HAP-1 (cell line): ENCODE measurements at regions not wholly inside any gene's neighbourhood (a gene's known extent, or its start where the extent isn't known, plus 50 kb on each side); places are given as distances from the start of the nearest gene placed in this dataset.

Experiments used
- DNase-seq, 2 experiments: peaks; one replicate each; pipeline ENCODE4 v3.0.0-alpha.2; 2016 to 2020; ENCODE audit warnings: low spot score in 2 of 2
- H3K27me3 ChIP-seq: fragments of 250-450 bp; sonication (Bioruptor Pico); 2 replicates; pipeline ENCODE4 v1.5.1; 2020; ENCODE audit warnings: low read depth, mild to moderate bottlenecking, moderate library complexity
- H3K36me3 ChIP-seq: fragments of 250-450 bp; sonication (Bioruptor Pico); replicated peaks from 2 replicates; pipeline ENCODE4 v1.5.1; 2020; ENCODE audit warnings: mild to moderate bottlenecking
- H3K4me1 ChIP-seq: fragments of 250-450 bp; sonication (Bioruptor Pico); 2 replicates; pipeline ENCODE4 v1.5.1; 2020; ENCODE audit warnings: mild to moderate bottlenecking
- H3K4me3 ChIP-seq: fragments of 250-450 bp; sonication (Bioruptor Pico); 2 replicates; pipeline ENCODE4 v1.5.1; 2020; ENCODE audit warnings: mild to moderate bottlenecking, moderate library complexity
- H3K9me3 ChIP-seq: fragments of 250-450 bp; sonication (Bioruptor Pico); 2 replicates; pipeline ENCODE4 v1.5.1; 2020; ENCODE audit warnings: mild to moderate bottlenecking, moderate library complexity
- in situ Hi-C: fragments of 300-500 bp; cut with MboI; formaldehyde crosslinking; loops from 3 replicates; pipeline ENCODE4 v1.14.3; 2020; ENCODE audit warnings: low sequenced_read_pairs, inconsistent platforms, mixed read lengths

- Histone ChIP-seq H3K27me3 (no peaks in the 10 kb centered on the region), H3K36me3 (no peaks in the 10 kb centered on the region), H3K4me1 (no peaks in the 10 kb centered on the region), H3K4me3 (no peak overlapping the region), H3K9me3 (no peaks in the 10 kb centered on the region)
- in situ Hi-C loops = no loop called here
- no peak for DNase-seq
These were observed 118.5 kb upstream of the ARHGAP20 start for GRCh38 chr11:110830747-110831146.

DNA sequence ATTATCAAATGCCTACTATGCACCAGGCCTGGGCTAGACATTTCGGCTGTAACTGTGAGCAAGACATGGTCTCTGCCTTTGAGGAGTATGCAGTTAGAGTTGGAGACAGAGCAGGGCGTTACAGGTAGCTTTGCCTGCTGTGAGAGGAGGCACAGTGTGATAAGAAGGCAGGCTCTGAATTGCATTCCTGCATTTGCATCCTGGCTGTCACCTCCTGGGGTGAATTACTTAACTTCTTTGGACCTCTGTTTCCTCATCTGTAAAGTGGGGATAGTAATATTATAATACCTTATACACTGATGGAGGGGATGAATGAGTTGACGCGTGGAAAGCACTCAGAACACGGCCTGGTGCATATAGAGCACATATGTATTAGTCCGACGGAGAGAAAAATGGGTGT is 118.1 kb upstream of the ARHGAP20 start:
- no peaks in the 10 kb centered on the region for H3K4me1 ChIP-seq
- H3K36me3 ChIP-seq = no peaks in the 10 kb centered on the region
- in situ Hi-C loops = no loop called here
- DNase-seq = no peak
- no peaks in the 10 kb centered on the region for H3K9me3 ChIP-seq
- H3K4me3 ChIP-seq = no peak overlapping the region
- no peaks in the 10 kb centered on the region for H3K27me3 ChIP-seq

GRCh38 chr11:110829873-110830272 is 117.6 kb upstream of the ARHGAP20 start:
- Histone ChIP-seq H3K36me3 (no peaks in the 10 kb centered on the region), H3K9me3 (no peaks in the 10 kb centered on the region), H3K4me3 (no peak overlapping the region), H3K27me3 (no peaks in the 10 kb centered on the region), H3K4me1 (no peaks in the 10 kb centered on the region)
- no peak for DNase-seq
- in situ Hi-C loops = no loop called here

DNA sequence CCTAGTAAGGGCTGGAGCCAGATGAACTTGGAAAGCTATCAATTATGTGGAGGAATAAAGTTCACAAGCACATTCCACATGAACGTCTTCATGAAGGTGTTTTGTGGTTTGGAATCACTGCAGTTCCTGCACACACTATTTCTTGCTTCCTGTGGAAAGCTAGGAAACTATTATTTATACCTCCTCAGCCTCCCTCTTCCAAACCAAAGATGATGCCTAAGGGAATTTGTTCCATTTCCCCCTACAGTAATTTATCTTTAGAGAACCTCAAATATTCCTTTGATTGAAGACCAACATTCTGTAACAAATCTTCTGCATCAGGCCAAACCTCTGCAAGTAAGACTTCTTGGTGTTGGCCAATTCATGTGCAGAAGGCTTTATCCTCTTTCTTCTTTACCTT is 115.8 kb upstream of the ARHGAP20 start:
- no peaks in the 10 kb centered on the region for H3K36me3 ChIP-seq
- H3K4me3 ChIP-seq = no peak overlapping the region
- H3K9me3 ChIP-seq = no peaks in the 10 kb centered on the region
- H3K4me1 ChIP-seq = no peaks in the 10 kb centered on the region
- in situ Hi-C loops = no loop called here
- H3K27me3 ChIP-seq = no peaks in the 10 kb centered on the region
- no peak for DNase-seq

GRCh38 chr11:110827276-110827675 is 115.0 kb upstream of the ARHGAP20 start:
- H3K36me3 ChIP-seq = no peaks in the 10 kb centered on the region
- no peak for DNase-seq
- no peaks in the 10 kb centered on the region for H3K9me3 ChIP-seq
- no peaks in the 10 kb centered on the region for H3K4me1 ChIP-seq
- in situ Hi-C loops = no loop called here
- no peaks in the 10 kb centered on the region for H3K27me3 ChIP-seq
- H3K4me3 ChIP-seq = no peak overlapping the region

- no peak for DNase-seq
- Histone ChIP-seq H3K27me3 (no peaks in the 10 kb centered on the region; the same call in 1 of the 2 replicates), H3K4me3 (no peak overlapping the region), H3K36me3 (no peaks in the 10 kb centered on the region), H3K4me1 (no peaks in the 10 kb centered on the region), H3K9me3 (no peaks in the 10 kb centered on the region)
- in situ Hi-C loops = no loop called here
These were observed 112.8 kb upstream of the ARHGAP20 start for GRCh38 chr11:110824912-110825620.

DNA sequence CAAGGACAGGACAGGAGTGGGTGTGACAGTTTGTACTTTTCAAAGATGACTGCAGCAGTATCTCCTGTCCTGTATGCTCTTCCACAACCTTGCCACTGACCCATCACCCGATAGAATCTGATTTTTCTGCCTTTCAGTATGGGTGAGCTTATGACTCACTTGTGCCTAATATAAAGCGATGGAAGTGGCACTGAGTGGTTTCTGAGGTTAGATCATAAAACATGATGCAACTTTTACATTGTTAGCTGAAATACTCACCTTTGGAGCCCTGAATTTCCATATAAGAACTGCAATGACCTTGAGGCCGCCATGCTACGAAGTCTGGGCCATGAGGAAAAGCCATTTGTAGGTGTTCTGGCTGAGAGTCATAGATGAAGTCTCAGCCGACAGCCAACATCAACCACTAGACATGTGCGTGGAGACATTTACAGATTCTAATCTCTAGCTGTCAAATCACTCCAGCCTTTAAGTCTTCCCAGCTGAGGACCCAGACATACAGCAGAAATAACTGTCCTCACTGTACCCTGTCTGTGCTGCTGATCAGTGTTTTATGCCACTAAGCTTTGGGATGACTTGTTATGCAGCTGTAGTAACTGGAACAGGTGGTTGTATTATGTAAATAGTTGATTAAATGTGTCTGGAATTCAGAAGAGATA is 105.9 kb upstream of the ARHGAP20 start:
- no peak for DNase-seq
- Histone ChIP-seq H3K4me1 (no peaks in the 10 kb centered on the region), H3K4me3 (no peak overlapping the region), H3K9me3 (no peaks in the 10 kb centered on the region), H3K36me3 (no peaks in the 10 kb centered on the region), H3K27me3 (no peaks in the 10 kb centered on the region; the same call in 1 of the 2 replicates)
- in situ Hi-C loops = no loop called here

- Histone ChIP-seq H3K4me3 (no peak overlapping the region), H3K27me3 (no peaks in the 10 kb centered on the region), H3K36me3 (no peaks in the 10 kb centered on the region), H3K4me1 (no peaks in the 10 kb centered on the region), H3K9me3 (no peaks in the 10 kb centered on the region)
- in situ Hi-C loops = no loop called here
- DNase-seq = no peak
These were observed 100.0 kb upstream of the ARHGAP20 start for GRCh38 chr11:110812086-110812733.

GRCh38 chr11:110809417-110810199 is 97.4 kb upstream of the ARHGAP20 start:
- in situ Hi-C loops = no loop called here
- Histone ChIP-seq H3K4me3 (no peak overlapping the region), H3K27me3 (no peaks in the 10 kb centered on the region; the same call in 1 of the 2 replicates)

GRCh38 chr11:110808248-110808647 is 96.0 kb upstream of the ARHGAP20 start:
- H3K9me3 ChIP-seq = no peaks in the 10 kb centered on the region
- no peaks in the 10 kb centered on the region; the same call in 1 of the 2 replicates for H3K27me3 ChIP-seq
- H3K36me3 ChIP-seq = no peaks in the 10 kb centered on the region
- H3K4me1 ChIP-seq = no peaks in the 10 kb centered on the region
- no peak for DNase-seq
- no peak overlapping the region for H3K4me3 ChIP-seq
- in situ Hi-C loops = no loop called here

More at GRCh38 chr11:110809417-110810199, 97.4 kb upstream of the ARHGAP20 start:
- Histone ChIP-seq H3K9me3 (no peaks in the 10 kb centered on the region), H3K36me3 (no peaks in the 10 kb centered on the region), H3K4me1 (no peaks in the 10 kb centered on the region)
- no peak for DNase-seq

GRCh38 chr11:110807801-110808200 is 95.6 kb upstream of the ARHGAP20 start:
- DNase-seq = no peak
- H3K27me3 ChIP-seq = no peaks in the 10 kb centered on the region; the same call in 1 of the 2 replicates
- no peak overlapping the region for H3K4me3 ChIP-seq
- H3K9me3 ChIP-seq = no peaks in the 10 kb centered on the region
- in situ Hi-C loops = no loop called here
- no peaks in the 10 kb centered on the region for H3K36me3 ChIP-seq
- no peaks in the 10 kb centered on the region for H3K4me1 ChIP-seq

- Histone ChIP-seq H3K36me3 (no peaks in the 10 kb centered on the region), H3K4me1 (no peaks in the 10 kb centered on the region), H3K4me3 (no peak overlapping the region), H3K27me3 (no peaks in the 10 kb centered on the region; the same call in 1 of the 2 replicates), H3K9me3 (no peaks in the 10 kb centered on the region)
- in situ Hi-C loops = no loop called here
- no peak for DNase-seq
These were observed 93.5 kb upstream of the ARHGAP20 start for GRCh38 chr11:110805756-110806155.

- in situ Hi-C loops = no loop called here
These were observed 89.9 kb upstream of the ARHGAP20 start for GRCh38 chr11:110802162-110802561.

More at GRCh38 chr11:110802162-110802561, 89.9 kb upstream of the ARHGAP20 start:
- no peaks in the 10 kb centered on the region for H3K9me3 ChIP-seq
- H3K36me3 ChIP-seq = no peaks in the 10 kb centered on the region
- no peaks in the 10 kb centered on the region for H3K4me1 ChIP-seq
- H3K27me3 ChIP-seq = no peaks in the 10 kb centered on the region; the same call in 1 of the 2 replicates
- DNase-seq = no peak
- H3K4me3 ChIP-seq = no peak overlapping the region
